HepG2 (cell line): ENCODE measurements at regions not wholly inside any gene's neighbourhood (a gene's known extent, or its start where the extent isn't known, plus 50 kb on each side); places are given as distances from the start of the nearest gene placed in this dataset.

Experiments used
- ATAC-seq: fragments of 200-7000 bp; cut with Tn5 transposase; 3 replicates; pipeline ENCODE4 v1.9.1; 2020; ENCODE audit warnings: mild to moderate bottlenecking, moderate library complexity
- BruUV-seq: library from RNA; stranded (reverse); fragments of 400-500 nt; replicated peaks from 2 replicates; lab custom pipeline; 2021; lab: Mats Ljungman, UMichigan
- CTCF ChIA-PET: fragments of 300-600 bp; formaldehyde crosslinking; extraction: SDS; loops from one replicate; lab custom pipeline; 2021; ENCODE audit warnings: low total read pairs, inconsistent platforms, low intra/inter-chr PET ratio; lab: Yijun Ruan, JAX
- POLR2A ChIA-PET: fragments of 350-600 bp; sonication (Branson Sonifier 250); formaldehyde crosslinking; loops from one replicate; lab custom pipeline; 2020; ENCODE audit warnings: antibody characterized with exemption, inconsistent platforms; lab: Yijun Ruan, JAX
- DNase-seq: peaks from one replicate; pipeline ENCODE4 v3.0.0-alpha.2; 2015; ENCODE audit warnings: low spot score
- FAIRE-seq: peaks from 3 replicates; lab custom pipeline; 2011; peaks lifted over from hg19 to GRCh38; lab: Jason Lieb, UNC
- H2AFZ ChIP-seq: one replicate; pipeline ENCODE4 v1.6.1; 2011; ENCODE audit warnings: low read length, inconsistent platforms
- H3K27ac ChIP-seq: fragments of 300-600 bp; 3 replicates; pipeline ENCODE4 v1.8.0; 2011; ENCODE audit warnings: mixed run types, mild to moderate bottlenecking, mixed read lengths, low read length, inconsistent platforms; ENCODE audit not compliant: insufficient read depth; ENCODE audit errors: extremely low read length
- H3K27me3 ChIP-seq, 2 experiments: fragments of 200-600 bp in 1 of 2; 2 replicates in 1 of 2; 3 replicates in 1 of 2; pipeline versions ENCODE4 v1.6.0 to v1.8.0; 2011; ENCODE audit warnings: low read length in 2 of 2, mild to moderate bottlenecking in 2 of 2, moderate library complexity in 2 of 2, inconsistent platforms in 1 of 2; ENCODE audit not compliant: insufficient read depth in 2 of 2, control insufficient read depth in 1 of 2
- H3K36me3 ChIP-seq, 2 experiments: fragments of 200-600 bp in 1 of 2; replicated peaks in 1 of 2; 2 replicates in 1 of 2; 3 replicates in 1 of 2; pipeline versions ENCODE4 v1.5.1 to v1.8.0; 2011; ENCODE audit warnings: low read length in 2 of 2, inconsistent platforms in 1 of 2; ENCODE audit not compliant: insufficient read depth in 2 of 2, control insufficient read depth in 1 of 2
- H3K4me1 ChIP-seq: 2 replicates; pipeline ENCODE4 v1.5.1; 2012; ENCODE audit warnings: low read length, inconsistent platforms; ENCODE audit not compliant: insufficient read depth
- H3K4me2 ChIP-seq: 2 replicates; pipeline ENCODE4 v1.6.0; 2011; ENCODE audit warnings: low read depth, low read length, inconsistent platforms
- H3K4me3 ChIP-seq, 3 experiments: fragments of 200-600 bp in 1 of 3; sonication (generic), shearing (Covaris generic) in 1 of 3; replicated peaks in 1 of 3; 2 replicates each; pipeline ENCODE4 v1.5.1; 2011 to 2016; ENCODE audit warnings: low read length in 3 of 3, inconsistent platforms in 2 of 3, low read depth in 2 of 3, mild to moderate bottlenecking in 2 of 3, control low read depth in 1 of 3, mixed read lengths in 1 of 3; ENCODE audit not compliant: insufficient read depth in 1 of 3
- H3K79me2 ChIP-seq: one replicate; pipeline ENCODE4 v1.6.1; 2011; ENCODE audit warnings: low read length, inconsistent platforms; ENCODE audit not compliant: insufficient read depth
- H3K9ac ChIP-seq: 2 replicates; pipeline ENCODE4 v1.6.0; 2011; ENCODE audit warnings: mild to moderate bottlenecking, low read depth, low read length, inconsistent platforms; ENCODE audit not compliant: insufficient read depth
- H3K9me3 ChIP-seq: 2 replicates; pipeline ENCODE4 v1.5.1; 2012; ENCODE audit warnings: mild to moderate bottlenecking, low read length
- H4K20me1 ChIP-seq: 2 replicates; pipeline ENCODE4 v1.6.0; 2011; ENCODE audit warnings: inconsistent platforms, mild to moderate bottlenecking, low read length, moderate library complexity; ENCODE audit not compliant: insufficient read depth
- ADNP ChIP-seq: sonication (generic); formaldehyde crosslinking; IDR thresholded peaks from 2 replicates; pipeline ENCODE4 v1.4.0; 2020; ENCODE audit warnings: missing genetic modification reagents
- CEBPB ChIP-seq: IDR thresholded peaks from 2 replicates; pipeline ENCODE4 v1.6.1; 2011; ENCODE audit warnings: low read depth, low read length, improper control_type of control experiment, borderline replicate concordance
- CREB1 ChIP-seq, 2 experiments: fragments of 450-650 bp in 1 of 2; IDR thresholded peaks; 2 replicates each; pipeline ENCODE4 v1.6.1; 2016 to 2017; ENCODE audit warnings: control low read depth in 1 of 2, mild to moderate bottlenecking in 1 of 2, missing compliant biosample characterization in 1 of 2, missing genetic modification characterization in 1 of 2
- FOXO1 ChIP-seq: sonication (generic); formaldehyde crosslinking; IDR thresholded peaks from 2 replicates; pipeline ENCODE4 v1.4.0; 2020; ENCODE audit warnings: missing genetic modification reagents
- NR2F2 ChIP-seq: IDR thresholded peaks from 2 replicates; pipeline ENCODE4 v1.6.1; 2012; ENCODE audit warnings: low read depth, inconsistent platforms, borderline replicate concordance
- RFX1 ChIP-seq: fragments of 450-650 bp; IDR thresholded peaks from 2 replicates; pipeline ENCODE4 v1.6.1; 2017
- RNF2 ChIP-seq: fragments of 450-650 bp; conservative IDR thresholded peaks from 2 replicates; pipeline ENCODE4 v1.6.1; 2016; ENCODE audit warnings: low read depth
- SAFB2 ChIP-seq: sonication (generic); formaldehyde crosslinking; IDR thresholded peaks from 2 replicates; pipeline ENCODE4 v1.5.1; 2020; ENCODE audit warnings: missing genetic modification reagents, low read depth, mild to moderate bottlenecking, borderline replicate concordance
- ZNF891 ChIP-seq: sonication (generic); formaldehyde crosslinking; IDR thresholded peaks from 2 replicates; pipeline ENCODE4 v1.5.0; 2020; ENCODE audit warnings: mild to moderate bottlenecking, missing genetic modification reagents
- WGBS: methylation state at CpG from one replicate; pipeline ENCODE4 v1.1.6; 2017; ENCODE audit warnings: low lambda C conversion rate; 5-methylcytosine and 5-hydroxymethylcytosine counted together
- in situ Hi-C: cut with HindIII; loops from 2 replicates; pipeline ENCODE4 v1.10.0; 2017; ENCODE audit warnings: low pct_unique_long_range_greater_than_20kb; ENCODE audit not compliant: extremely low pct_ligation_motif_present
- intact Hi-C: fragments of 100-400 bp; cut with micrococcal nuclease; formaldehyde crosslinking; loops from one replicate; pipeline ENCODE4 v1.10.0; 2022; ENCODE audit not compliant: unreplicated experiment
- TF ChIP-seq, protein P1 (sequence below): sonication (generic); formaldehyde crosslinking; IDR thresholded peaks from 2 replicates; pipeline ENCODE4 v1.5.1; 2020; ENCODE audit warnings: missing genetic modification reagents, mild to moderate bottlenecking, borderline replicate concordance
- TF ChIP-seq, protein P2 (sequence below): sonication (generic); formaldehyde crosslinking; IDR thresholded peaks from 2 replicates; pipeline ENCODE4 v1.4.0; 2020; ENCODE audit warnings: missing genetic modification reagents; ENCODE audit errors: not compliant biosample characterization
- TF ChIP-seq, protein P3 (sequence below): sonication (generic); formaldehyde crosslinking; IDR thresholded peaks from 2 replicates; pipeline ENCODE4 v1.4.0; 2020; ENCODE audit warnings: missing genetic modification reagents
- TF ChIP-seq, protein P4 (sequence below): sonication (generic); formaldehyde crosslinking; IDR thresholded peaks from 2 replicates; pipeline ENCODE4 v1.4.0; 2020; ENCODE audit warnings: missing genetic modification reagents, mild to moderate bottlenecking, borderline replicate concordance

DNA sequence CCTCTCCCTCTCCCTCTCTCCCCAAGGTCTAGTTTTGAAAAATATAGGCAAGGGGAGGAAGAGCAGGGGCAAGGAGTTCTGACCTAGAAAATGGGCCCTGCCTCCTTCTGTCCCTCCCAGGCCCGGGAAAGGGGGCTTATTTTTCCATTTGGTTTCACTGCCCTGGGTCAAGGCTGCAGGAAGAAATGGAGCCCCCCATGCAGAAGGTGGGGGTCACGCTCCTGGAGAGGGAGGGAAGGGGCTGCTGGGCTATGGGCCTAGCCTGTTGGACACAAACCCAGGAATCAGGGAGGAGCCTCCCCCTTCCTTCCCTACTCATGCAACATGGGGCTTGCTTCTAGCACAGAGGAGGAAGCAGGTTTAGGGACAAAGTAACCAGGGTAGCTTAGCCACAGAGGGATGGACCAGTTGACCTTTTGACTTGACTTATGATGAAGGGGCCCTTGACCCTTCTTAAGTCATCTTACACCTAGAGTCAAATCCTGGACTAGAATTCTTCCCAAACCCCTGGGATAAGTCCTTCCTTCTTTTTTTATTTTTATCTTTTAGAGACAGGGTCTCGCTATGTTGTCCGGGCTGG is 70.4 kb upstream of the SSBP3 start (continued):
- TF ChIP-seq, protein P1, sequence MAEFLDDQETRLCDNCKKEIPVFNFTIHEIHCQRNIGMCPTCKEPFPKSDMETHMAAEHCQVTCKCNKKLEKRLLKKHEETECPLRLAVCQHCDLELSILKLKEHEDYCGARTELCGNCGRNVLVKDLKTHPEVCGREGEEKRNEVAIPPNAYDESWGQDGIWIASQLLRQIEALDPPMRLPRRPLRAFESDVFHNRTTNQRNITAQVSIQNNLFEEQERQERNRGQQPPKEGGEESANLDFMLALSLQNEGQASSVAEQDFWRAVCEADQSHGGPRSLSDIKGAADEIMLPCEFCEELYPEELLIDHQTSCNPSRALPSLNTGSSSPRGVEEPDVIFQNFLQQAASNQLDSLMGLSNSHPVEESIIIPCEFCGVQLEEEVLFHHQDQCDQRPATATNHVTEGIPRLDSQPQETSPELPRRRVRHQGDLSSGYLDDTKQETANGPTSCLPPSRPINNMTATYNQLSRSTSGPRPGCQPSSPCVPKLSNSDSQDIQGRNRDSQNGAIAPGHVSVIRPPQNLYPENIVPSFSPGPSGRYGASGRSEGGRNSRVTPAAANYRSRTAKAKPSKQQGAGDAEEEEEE (CRISPR knock-in tag) = no peak

DNA sequence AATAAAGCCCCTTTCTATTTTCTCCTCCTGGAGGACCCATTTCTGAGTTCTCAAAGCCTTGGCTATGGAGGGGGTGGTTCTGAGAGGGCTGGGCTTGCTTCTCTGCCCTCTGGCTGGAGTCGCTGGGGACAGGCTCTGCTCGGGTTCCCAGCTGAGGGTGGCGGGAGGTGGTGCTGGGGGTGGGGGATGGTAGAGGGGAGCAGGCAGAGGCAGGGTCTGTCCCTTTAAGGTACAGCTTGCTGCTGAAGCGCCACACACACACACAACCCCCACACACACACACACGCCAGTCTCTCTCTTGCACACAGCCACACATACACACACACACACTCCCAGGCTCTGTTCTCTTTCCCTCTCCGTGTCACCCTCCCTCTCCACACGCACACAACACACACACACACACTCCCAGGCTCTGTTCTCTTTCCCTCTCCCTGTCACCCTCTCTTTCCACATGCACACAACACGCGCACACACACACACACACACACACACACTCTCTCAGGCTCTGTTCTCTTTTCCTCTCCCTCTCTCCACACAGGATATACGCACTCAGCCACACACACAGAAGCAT is 69.8 kb upstream of the SSBP3 start:
- no peak for FAIRE-seq
- Histone ChIP-seq H3K27me3 (peaks cover 3 to 55% of the 10 kb centered on the region in 2 experiments; a peak in 4 of 5 replicates), H3K79me2 (no peaks in the 10 kb centered on the region), H3K4me3 (no peak overlapping the region), H2AFZ (no peak overlapping the region), H3K4me2 (no peak overlapping the region), H4K20me1 (no peaks in the 10 kb centered on the region), H3K9ac (no peak overlapping the region), H3K36me3 (no peaks in the 10 kb centered on the region), H3K4me1 (peaks cover 30% of the 10 kb centered on the region), H3K27ac (no peak overlapping the region)
- ChIA-PET POLR2A (no interaction called here), CTCF (no interaction called here)
- no peak for ATAC-seq
- DNase-seq = no peak
- TF ChIP-seq FOXO1 (CRISPR knock-in tag) (no peak), CEBPB (no peak), ZNF891 (CRISPR knock-in tag) (no peak), SAFB2 (no peak), NR2F2 (no peak), CREB1 (IDR thresholded peaks at IDR 0.05) (no peak), CREB1 (CRISPR knock-in tag; IDR thresholded peaks at IDR 0.05) (no peak), RFX1 (no peak), RNF2 (no peak), ADNP (CRISPR knock-in tag) (no peak)
- TF ChIP-seq, protein P2, sequence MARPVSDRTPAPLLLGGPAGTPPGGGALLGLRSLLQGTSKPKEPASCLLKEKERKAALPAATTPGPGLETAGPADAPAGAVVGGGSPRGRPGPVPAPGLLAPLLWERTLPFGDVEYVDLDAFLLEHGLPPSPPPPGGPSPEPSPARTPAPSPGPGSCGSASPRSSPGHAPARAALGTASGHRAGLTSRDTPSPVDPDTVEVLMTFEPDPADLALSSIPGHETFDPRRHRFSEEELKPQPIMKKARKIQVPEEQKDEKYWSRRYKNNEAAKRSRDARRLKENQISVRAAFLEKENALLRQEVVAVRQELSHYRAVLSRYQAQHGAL (CRISPR knock-in tag) = no peak
- TF ChIP-seq, protein P3, sequence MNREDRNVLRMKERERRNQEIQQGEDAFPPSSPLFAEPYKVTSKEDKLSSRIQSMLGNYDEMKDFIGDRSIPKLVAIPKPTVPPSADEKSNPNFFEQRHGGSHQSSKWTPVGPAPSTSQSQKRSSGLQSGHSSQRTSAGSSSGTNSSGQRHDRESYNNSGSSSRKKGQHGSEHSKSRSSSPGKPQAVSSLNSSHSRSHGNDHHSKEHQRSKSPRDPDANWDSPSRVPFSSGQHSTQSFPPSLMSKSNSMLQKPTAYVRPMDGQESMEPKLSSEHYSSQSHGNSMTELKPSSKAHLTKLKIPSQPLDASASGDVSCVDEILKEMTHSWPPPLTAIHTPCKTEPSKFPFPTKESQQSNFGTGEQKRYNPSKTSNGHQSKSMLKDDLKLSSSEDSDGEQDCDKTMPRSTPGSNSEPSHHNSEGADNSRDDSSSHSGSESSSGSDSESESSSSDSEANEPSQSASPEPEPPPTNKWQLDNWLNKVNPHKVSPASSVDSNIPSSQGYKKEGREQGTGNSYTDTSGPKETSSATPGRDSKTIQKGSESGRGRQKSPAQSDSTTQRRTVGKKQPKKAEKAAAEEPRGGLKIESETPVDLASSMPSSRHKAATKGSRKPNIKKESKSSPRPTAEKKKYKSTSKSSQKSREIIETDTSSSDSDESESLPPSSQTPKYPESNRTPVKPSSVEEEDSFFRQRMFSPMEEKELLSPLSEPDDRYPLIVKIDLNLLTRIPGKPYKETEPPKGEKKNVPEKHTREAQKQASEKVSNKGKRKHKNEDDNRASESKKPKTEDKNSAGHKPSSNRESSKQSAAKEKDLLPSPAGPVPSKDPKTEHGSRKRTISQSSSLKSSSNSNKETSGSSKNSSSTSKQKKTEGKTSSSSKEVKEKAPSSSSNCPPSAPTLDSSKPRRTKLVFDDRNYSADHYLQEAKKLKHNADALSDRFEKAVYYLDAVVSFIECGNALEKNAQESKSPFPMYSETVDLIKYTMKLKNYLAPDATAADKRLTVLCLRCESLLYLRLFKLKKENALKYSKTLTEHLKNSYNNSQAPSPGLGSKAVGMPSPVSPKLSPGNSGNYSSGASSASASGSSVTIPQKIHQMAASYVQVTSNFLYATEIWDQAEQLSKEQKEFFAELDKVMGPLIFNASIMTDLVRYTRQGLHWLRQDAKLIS (CRISPR knock-in tag) = no peak
- TF ChIP-seq, protein P4, sequence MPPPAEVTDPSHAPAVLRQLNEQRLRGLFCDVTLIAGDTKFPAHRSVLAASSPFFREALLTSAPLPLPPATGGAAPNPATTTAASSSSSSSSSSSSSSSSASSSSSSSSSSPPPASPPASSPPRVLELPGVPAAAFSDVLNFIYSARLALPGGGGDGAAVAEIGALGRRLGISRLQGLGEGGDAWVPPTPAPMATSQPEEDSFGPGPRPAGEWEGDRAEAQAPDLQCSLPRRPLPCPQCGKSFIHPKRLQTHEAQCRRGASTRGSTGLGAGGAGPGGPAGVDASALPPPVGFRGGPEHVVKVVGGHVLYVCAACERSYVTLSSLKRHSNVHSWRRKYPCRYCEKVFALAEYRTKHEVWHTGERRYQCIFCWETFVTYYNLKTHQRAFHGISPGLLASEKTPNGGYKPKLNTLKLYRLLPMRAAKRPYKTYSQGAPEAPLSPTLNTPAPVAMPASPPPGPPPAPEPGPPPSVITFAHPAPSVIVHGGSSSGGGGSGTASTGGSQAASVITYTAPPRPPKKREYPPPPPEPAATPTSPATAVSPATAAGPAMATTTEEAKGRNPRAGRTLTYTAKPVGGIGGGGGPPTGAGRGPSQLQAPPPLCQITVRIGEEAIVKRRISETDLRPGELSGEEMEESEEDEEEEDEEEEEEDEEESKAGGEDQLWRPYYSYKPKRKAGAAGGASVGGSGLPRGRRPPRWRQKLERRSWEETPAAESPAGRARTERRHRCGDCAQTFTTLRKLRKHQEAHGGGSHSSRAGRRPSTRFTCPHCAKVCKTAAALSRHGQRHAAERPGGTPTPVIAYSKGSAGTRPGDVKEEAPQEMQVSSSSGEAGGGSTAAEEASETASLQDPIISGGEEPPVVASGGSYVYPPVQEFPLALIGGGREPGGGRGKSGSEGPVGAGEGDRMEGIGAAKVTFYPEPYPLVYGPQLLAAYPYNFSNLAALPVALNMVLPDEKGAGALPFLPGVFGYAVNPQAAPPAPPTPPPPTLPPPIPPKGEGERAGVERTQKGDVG (CRISPR knock-in tag) = no peak
- TF ChIP-seq, all 625 proteins: peak for 0
- BruUV-seq = no TSS peak
- in situ Hi-C loops (no loop called here), intact Hi-C loops (no loop called here)
- WGBS = 28% methylated on average over 6 of the region's 10 CpGs
- no peaks in the 10 kb centered on the region for H3K9me3 ChIP-seq
